ENCODE measurements at regions not wholly inside any gene's neighbourhood (a gene's known extent, or its start where the extent isn't known, plus 50 kb on each side); places are given as distances from the start of the nearest gene placed in this dataset.

GRCh38 chr7:26918241-26918640, 53.9 kb upstream of the SKAP2 start:
- H2AFZ ChIP-seq (ENCODE audit: low read length), result no peak overlapping the region
- no peaks in the 10 kb centered on the region for H3F3A ChIP-seq (ENCODE audit: low read length, unreplicated experiment)
- peaks cover 3% of the 10 kb centered on the region; the same call in 1 of the 2 replicates for H3K4me1 ChIP-seq (ENCODE audit: insufficient read depth, low read length)
- no peak for TF ChIP-seq EZH2 (IDR thresholded peaks at IDR 0.05; ENCODE audit: low read length, unreplicated experiment)
- no peak for TF ChIP-seq EZH2phosphoT487 (IDR thresholded peaks at IDR 0.05; ENCODE audit: borderline replicate concordance, low read length)
- no peak for TF ChIP-seq CTCF (conservative IDR thresholded peaks at IDR 0.05; ENCODE audit: low read depth, low read length)
- H3K27ac ChIP-seq (ENCODE audit: low read length), result no peak overlapping the region
- no peak overlapping the region for H3K9ac ChIP-seq (ENCODE audit: low read length)
- POLR2A ChIA-PET (ENCODE audit: unreplicated experiment), result no interaction called here
- ATAC-seq, result no peak
- no peaks in the 10 kb centered on the region for H3K9me2 ChIP-seq (replicated peaks; ENCODE audit: low read length)
- no TSS peak for BruUV-seq (replicated peaks)
- DNase-seq, result peak; percentile 38
- no peaks in the 10 kb centered on the region for H4K20me1 ChIP-seq (ENCODE audit: low read length)
- no peaks in the 10 kb centered on the region for H3K9me3 ChIP-seq (ENCODE audit: low read length)
- no peaks in the 10 kb centered on the region for H3K36me3 ChIP-seq (ENCODE audit: low read depth, low read length)
- no peaks in the 10 kb centered on the region for H3K79me2 ChIP-seq (ENCODE audit: low read length)
- intact Hi-C loops (cut with micrococcal nuclease), result no loop called here
- H3K4me2 ChIP-seq (ENCODE audit: low read length), result no peak overlapping the region
- no peaks in the 10 kb centered on the region for H3K27me3 ChIP-seq (ENCODE audit: low read length)
- CTCF ChIA-PET, result no interaction called here
- H3K4me3 ChIP-seq (ENCODE audit: low read length), result no peak overlapping the region

GRCh38 chr7:26916779-26917320, 52.5 kb upstream of the SKAP2 start:
- H2AFZ ChIP-seq (ENCODE audit: low read length), result no peak overlapping the region
- ChIA-PET POLR2A (ENCODE audit: unreplicated experiment) (no interaction called here), CTCF (no interaction called here)
- intact Hi-C loops (cut with micrococcal nuclease), result no loop called here
- no peak for DNase-seq
- H3K79me2 ChIP-seq (ENCODE audit: low read length), result no peaks in the 10 kb centered on the region
- TF ChIP-seq EZH2phosphoT487 (IDR thresholded peaks at IDR 0.05; ENCODE audit: borderline replicate concordance, low read length) (no peak), EZH2 (IDR thresholded peaks at IDR 0.05; ENCODE audit: low read length, unreplicated experiment) (no peak), CTCF (conservative IDR thresholded peaks at IDR 0.05; ENCODE audit: low read depth, low read length) (no peak)
- no peak overlapping the region for H3K27ac ChIP-seq (ENCODE audit: low read length)
- H3K9ac ChIP-seq (ENCODE audit: low read length), result no peak overlapping the region
- no peaks in the 10 kb centered on the region for H3K27me3 ChIP-seq (ENCODE audit: low read length)
- no peaks in the 10 kb centered on the region for H3K9me2 ChIP-seq (replicated peaks; ENCODE audit: low read length)
- BruUV-seq (replicated peaks), result no TSS peak
- no peak for ATAC-seq
- H3K36me3 ChIP-seq (ENCODE audit: low read depth, low read length), result no peaks in the 10 kb centered on the region
- H3K4me1 ChIP-seq (ENCODE audit: insufficient read depth, low read length), result peaks cover 3% of the 10 kb centered on the region; the same call in 1 of the 2 replicates
- no peak overlapping the region for H3K4me2 ChIP-seq (ENCODE audit: low read length)
- no peaks in the 10 kb centered on the region for H4K20me1 ChIP-seq (ENCODE audit: low read length)
- H3F3A ChIP-seq (ENCODE audit: low read length, unreplicated experiment), result no peaks in the 10 kb centered on the region
- no peaks in the 10 kb centered on the region for H3K9me3 ChIP-seq (ENCODE audit: low read length)
- no peak overlapping the region for H3K4me3 ChIP-seq (ENCODE audit: low read length)

GRCh38 chr7:26916336-26916735, 51.9 kb upstream of the SKAP2 start:
- Histone ChIP-seq H2AFZ (ENCODE audit: low read length) (no peak overlapping the region), H3K9me3 (ENCODE audit: low read length) (no peaks in the 10 kb centered on the region), H3K4me3 (ENCODE audit: low read length) (no peak overlapping the region), H3K9me2 (replicated peaks; ENCODE audit: low read length) (no peaks in the 10 kb centered on the region), H3K4me1 (ENCODE audit: insufficient read depth, low read length) (peaks cover 3% of the 10 kb centered on the region; the same call in 1 of the 2 replicates), H3K27ac (ENCODE audit: low read length) (no peak overlapping the region), H3F3A (ENCODE audit: low read length, unreplicated experiment) (no peaks in the 10 kb centered on the region), H3K79me2 (ENCODE audit: low read length) (no peaks in the 10 kb centered on the region), H3K4me2 (ENCODE audit: low read length) (no peak overlapping the region), H3K27me3 (ENCODE audit: low read length) (no peaks in the 10 kb centered on the region), H3K36me3 (ENCODE audit: low read depth, low read length) (no peaks in the 10 kb centered on the region), H4K20me1 (ENCODE audit: low read length) (no peaks in the 10 kb centered on the region), H3K9ac (ENCODE audit: low read length) (no peak overlapping the region)
- POLR2A ChIA-PET (ENCODE audit: unreplicated experiment), result no interaction called here
- intact Hi-C loops (cut with micrococcal nuclease), result no loop called here
- BruUV-seq (replicated peaks), result no TSS peak
- ATAC-seq (no peak), DNase-seq (no peak)
- CTCF ChIA-PET, result no interaction called here
- TF ChIP-seq EZH2 (IDR thresholded peaks at IDR 0.05; ENCODE audit: low read length, unreplicated experiment) (no peak), EZH2phosphoT487 (IDR thresholded peaks at IDR 0.05; ENCODE audit: borderline replicate concordance, low read length) (no peak), CTCF (conservative IDR thresholded peaks at IDR 0.05; ENCODE audit: low read depth, low read length) (no peak)

Data from PC-3 (cell line).